ENCODE measurements at regions not wholly inside any gene's neighbourhood (a gene's known extent, or its start where the extent isn't known, plus 50 kb on each side); places are given as distances from the start of the nearest gene placed in this dataset.

DNA sequence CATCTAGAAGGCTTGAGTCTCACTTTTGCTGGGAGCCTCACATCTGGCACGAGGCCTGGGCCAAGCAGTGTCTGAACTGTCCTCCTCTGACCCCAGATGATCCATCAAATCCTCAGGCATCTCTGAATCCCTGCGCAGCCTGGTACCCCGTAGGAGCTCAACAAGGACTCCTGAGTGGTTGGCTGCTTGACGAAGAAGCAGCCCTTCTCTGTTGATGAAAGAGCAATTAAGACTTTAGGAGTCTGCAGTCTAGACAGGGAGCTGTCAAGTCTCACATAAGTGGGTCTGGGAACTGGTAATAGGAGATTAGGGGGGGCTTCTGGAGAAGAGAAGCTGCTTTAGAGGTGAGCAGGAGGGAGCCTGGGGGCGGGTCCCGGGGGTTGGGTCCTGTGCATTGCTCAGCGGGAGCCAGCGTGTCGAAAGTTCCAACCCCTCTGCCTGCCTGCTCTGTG, 326.0 kb downstream of the RPS24 start:
- TF ChIP-seq, protein P1, sequence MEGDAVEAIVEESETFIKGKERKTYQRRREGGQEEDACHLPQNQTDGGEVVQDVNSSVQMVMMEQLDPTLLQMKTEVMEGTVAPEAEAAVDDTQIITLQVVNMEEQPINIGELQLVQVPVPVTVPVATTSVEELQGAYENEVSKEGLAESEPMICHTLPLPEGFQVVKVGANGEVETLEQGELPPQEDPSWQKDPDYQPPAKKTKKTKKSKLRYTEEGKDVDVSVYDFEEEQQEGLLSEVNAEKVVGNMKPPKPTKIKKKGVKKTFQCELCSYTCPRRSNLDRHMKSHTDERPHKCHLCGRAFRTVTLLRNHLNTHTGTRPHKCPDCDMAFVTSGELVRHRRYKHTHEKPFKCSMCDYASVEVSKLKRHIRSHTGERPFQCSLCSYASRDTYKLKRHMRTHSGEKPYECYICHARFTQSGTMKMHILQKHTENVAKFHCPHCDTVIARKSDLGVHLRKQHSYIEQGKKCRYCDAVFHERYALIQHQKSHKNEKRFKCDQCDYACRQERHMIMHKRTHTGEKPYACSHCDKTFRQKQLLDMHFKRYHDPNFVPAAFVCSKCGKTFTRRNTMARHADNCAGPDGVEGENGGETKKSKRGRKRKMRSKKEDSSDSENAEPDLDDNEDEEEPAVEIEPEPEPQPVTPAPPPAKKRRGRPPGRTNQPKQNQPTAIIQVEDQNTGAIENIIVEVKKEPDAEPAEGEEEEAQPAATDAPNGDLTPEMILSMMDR (IDR thresholded peaks at IDR 0.05; ENCODE audit: low read length) = no peak
- TF ChIP-seq EZH2 (IDR thresholded peaks at IDR 0.05; ENCODE audit: borderline replicate concordance, low read length) = no peak
